Common myeloid progenitor, CD34-positive (primary cell): ENCODE measurements at regions not wholly inside any gene's neighbourhood (a gene's known extent, or its start where the extent isn't known, plus 50 kb on each side); places are given as distances from the start of the nearest gene placed in this dataset.

Experiments used
- CTCF ChIA-PET: fragments of 350-600 bp; sonication (Branson Sonifier 250); formaldehyde crosslinking; loops from one replicate; lab custom pipeline; 2021; ENCODE audit warnings: antibody characterized with exemption; lab: Charles Lee
- POLR2A ChIA-PET: fragments of 350-600 bp; sonication (Branson Sonifier 250); formaldehyde crosslinking; loops from one replicate; lab custom pipeline; 2021; ENCODE audit warnings: antibody characterized with exemption; lab: Charles Lee
- DNase-seq, 3 donors: peaks; one replicate each; pipeline versions ENCODE4 v3.0.0 to v3.0.0-alpha.2; 2013
- H3K27ac ChIP-seq, 2 experiments: 1 replicate in 1 of 2; 2 replicates in 1 of 2; pipeline ENCODE4 v1.7.0; 2013; ENCODE audit warnings: inconsistent platforms in 2 of 2, low read length in 2 of 2, mild to moderate bottlenecking in 2 of 2, low read depth in 1 of 2, moderate library complexity in 1 of 2; ENCODE audit not compliant: severe bottlenecking in 2 of 2, insufficient read depth in 1 of 2, poor library complexity in 1 of 2
- H3K27me3 ChIP-seq, 5 experiments: replicated peaks in 2 of 5; 1 replicate in 3 of 5; 2 replicates in 2 of 5; pipeline versions ENCODE4 v1.6.1 to v1.7.0; 2013; ENCODE audit warnings: low read length in 4 of 5, mild to moderate bottlenecking in 2 of 5, moderate library complexity in 2 of 5, inconsistent platforms in 1 of 5; ENCODE audit not compliant: insufficient read depth in 5 of 5, control insufficient read depth in 4 of 5
- H3K36me3 ChIP-seq, 4 experiments: 1 replicate in 2 of 4; 2 replicates in 2 of 4; pipeline versions ENCODE4 v1.6.1 to v1.7.0; 2013; ENCODE audit warnings: low read length in 3 of 4, control low read depth in 1 of 4, mild to moderate bottlenecking in 1 of 4; ENCODE audit not compliant: control insufficient read depth in 4 of 4, insufficient read depth in 4 of 4
- H3K4me1 ChIP-seq, 4 experiments: 1 replicate in 3 of 4; 2 replicates in 1 of 4; pipeline versions ENCODE4 v1.6.1 to v1.7.1; 2013; ENCODE audit warnings: low read length in 3 of 4, mild to moderate bottlenecking in 3 of 4, control low read depth in 1 of 4, inconsistent platforms in 1 of 4, moderate library complexity in 1 of 4; ENCODE audit not compliant: control insufficient read depth in 4 of 4, insufficient read depth in 4 of 4; ENCODE audit errors: control extremely low read depth in 1 of 4
- H3K4me3 ChIP-seq, 7 experiments: 1 replicate in 4 of 7; 2 replicates in 3 of 7; pipeline versions ENCODE4 v1.5.1 to v1.7.0; 2013; ENCODE audit warnings: mild to moderate bottlenecking in 7 of 7, low read length in 6 of 7, moderate library complexity in 6 of 7, inconsistent platforms in 2 of 7, low read depth in 2 of 7, control low read depth in 1 of 7; ENCODE audit not compliant: insufficient read depth in 4 of 7, control insufficient read depth in 1 of 7; ENCODE audit errors: extremely low read depth in 1 of 7
- H3K9me3 ChIP-seq, 5 experiments: 1 replicate in 4 of 5; 2 replicates in 1 of 5; pipeline versions ENCODE4 v1.6.1 to v1.7.1; 2013; ENCODE audit warnings: low read length in 4 of 5, mild to moderate bottlenecking in 2 of 5, inconsistent platforms in 1 of 5, low read depth in 1 of 5, moderate library complexity in 1 of 5; ENCODE audit not compliant: control insufficient read depth in 4 of 5, insufficient read depth in 2 of 5; ENCODE audit errors: control extremely low read depth in 1 of 5
- WGBS: methylation state at CpG from one replicate; pipeline ENCODE4 v1.1.5; 2013; ENCODE audit not compliant: insufficient coverage; 5-methylcytosine and 5-hydroxymethylcytosine counted together

- DNase-seq = peak in 2 of 3 donors; percentile 37 to 39
- Histone ChIP-seq H3K9me3 (peaks cover 0 to 6% (median under 1%) of the 10 kb centered on the region in 5 experiments), H3K27ac (no peak overlapping the region), H3K27me3 (no peaks in the 10 kb centered on the region), H3K4me3 (no peak overlapping the region), H3K4me1 (peaks cover 0 to 14% (median 4%) of the 10 kb centered on the region in 4 experiments), H3K36me3 (no peaks in the 10 kb centered on the region)
- ChIA-PET POLR2A (no interaction called here), CTCF (no interaction called here)
- WGBS = 73% methylated on average over 2 of the region's 5 CpGs
Observed at GRCh38 chr1:186535388-186536133, 74.6 kb upstream of the PDC start.

DNA sequence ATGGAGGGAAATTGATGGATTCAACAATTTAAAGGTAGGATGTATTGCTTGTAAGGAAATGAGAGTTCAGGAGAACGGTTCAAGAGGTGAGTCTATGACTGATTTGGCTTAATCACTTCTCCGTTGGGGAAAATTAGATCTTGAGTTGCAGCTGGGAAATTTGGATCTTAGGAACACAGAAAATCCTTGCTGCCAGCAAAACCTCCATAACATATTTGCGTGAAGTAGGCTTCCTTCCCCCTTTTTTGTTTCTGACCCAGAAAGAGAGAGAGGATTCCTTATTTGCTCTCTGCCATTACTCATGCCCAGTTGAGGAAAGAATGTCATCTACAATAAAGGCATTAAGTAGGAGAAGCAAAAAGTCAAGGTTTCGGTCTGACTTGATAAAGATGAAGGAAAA, 73.5 kb upstream of the PDC start:
- Histone ChIP-seq H3K36me3 (no peaks in the 10 kb centered on the region), H3K27me3 (no peaks in the 10 kb centered on the region), H3K4me3 (no peak overlapping the region), H3K27ac (no peak overlapping the region), H3K4me1 (peaks cover 0 to 14% (median 4%) of the 10 kb centered on the region in 4 experiments), H3K9me3 (peaks cover 0 to 6% (median 0%) of the 10 kb centered on the region in 5 experiments)
- whole genome bisulfite sequencing = 94% methylated on average over 4 of the region's 4 CpGs
- POLR2A ChIA-PET = no interaction called here
- CTCF ChIA-PET = no interaction called here
- DNase-seq = no peak

DNA sequence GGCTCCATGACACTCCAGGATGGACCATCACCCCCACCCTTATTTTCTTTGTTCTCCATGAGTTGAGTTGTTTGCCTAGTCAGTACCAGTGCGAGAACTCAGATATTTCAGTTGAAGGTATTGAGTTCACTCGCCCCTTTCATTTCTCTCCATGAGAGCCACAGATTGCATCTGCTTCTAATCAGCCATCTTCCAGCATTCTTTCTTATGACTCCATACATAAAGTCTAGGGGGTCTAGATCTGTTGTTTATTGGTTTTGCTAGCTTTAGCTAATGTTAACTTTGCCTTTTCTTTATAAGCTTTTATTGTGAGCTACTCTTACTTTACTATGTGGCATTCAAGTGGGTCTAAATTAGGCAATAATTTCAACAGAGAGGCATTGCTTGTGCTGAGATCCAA, 71.6 kb upstream of the PDC start:
- Histone ChIP-seq H3K27me3 (no peaks in the 10 kb centered on the region), H3K27ac (no peak overlapping the region), H3K4me1 (peaks cover 0 to 14% (median 4%) of the 10 kb centered on the region in 4 experiments), H3K36me3 (no peaks in the 10 kb centered on the region), H3K4me3 (no peak overlapping the region), H3K9me3 (peaks cover 0 to 6% (median 0%) of the 10 kb centered on the region in 5 experiments)
- WGBS = no CpG with 5 or more reads among the region's 2 CpGs
- ChIA-PET CTCF (interaction anchor here (1.1 kb wide), 1 partner anchor 348 kb away, joined by 3 read pairs; no protein-coding TSS in a partner anchor), POLR2A (interaction anchor here (0.6 kb wide), 1 partner anchor 68 kb away, joined by 3 read pairs; no protein-coding TSS in a partner anchor)
- no peak for DNase-seq

- peak in 1 of 3 donors; percentile 5 for DNase-seq
- WGBS = 100% methylated on average over 1 of the region's 1 CpG
- CTCF ChIA-PET = interaction anchor here (1.4 kb wide), 1 partner anchor 114 kb away, joined by 3 read pairs; no protein-coding TSS in a partner anchor
- H3K4me1 ChIP-seq = peaks cover 0 to 9% (median 4%) of the 10 kb centered on the region in 4 experiments
- H3K27ac ChIP-seq = no peak overlapping the region
- peaks cover 0 to 6% (median 0%) of the 10 kb centered on the region in 5 experiments for H3K9me3 ChIP-seq
- POLR2A ChIA-PET = no interaction called here
- H3K4me3 ChIP-seq = no peak overlapping the region
- H3K36me3 ChIP-seq = no peaks in the 10 kb centered on the region
- H3K27me3 ChIP-seq = no peaks in the 10 kb centered on the region
Observed at GRCh38 chr1:186531561-186532165, 70.7 kb upstream of the PDC start.

DNA sequence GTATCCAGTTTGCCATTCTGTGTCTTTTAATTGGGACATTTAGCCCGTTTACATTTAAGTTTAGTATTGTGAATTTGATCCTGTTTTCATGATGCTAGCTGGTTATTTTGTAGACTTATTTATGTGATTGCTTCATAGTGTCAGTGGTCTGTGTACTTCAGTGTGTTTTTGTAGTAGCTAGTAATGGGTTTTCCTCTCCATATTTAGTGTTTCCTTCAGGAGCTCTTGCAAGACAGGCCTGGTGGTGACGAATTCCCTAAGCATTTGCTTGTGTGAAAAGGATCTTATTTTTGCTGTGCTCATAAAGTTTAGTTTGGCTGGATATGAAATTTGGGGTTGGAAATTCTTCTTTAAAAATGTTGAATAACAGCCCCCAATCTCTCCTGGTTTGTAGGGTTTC, 69.2 kb upstream of the PDC start:
- H3K4me3 ChIP-seq = no peak overlapping the region
- ChIA-PET CTCF (no interaction called here), POLR2A (no interaction called here)
- WGBS = 100% methylated on average over 2 of the region's 2 CpGs
- no peak overlapping the region for H3K27ac ChIP-seq
- no peaks in the 10 kb centered on the region for H3K27me3 ChIP-seq
- no peak for DNase-seq
- no peaks in the 10 kb centered on the region for H3K4me1 ChIP-seq
- peaks cover 0 to 6% (median 0%) of the 10 kb centered on the region in 5 experiments for H3K9me3 ChIP-seq
- no peaks in the 10 kb centered on the region for H3K36me3 ChIP-seq

DNA sequence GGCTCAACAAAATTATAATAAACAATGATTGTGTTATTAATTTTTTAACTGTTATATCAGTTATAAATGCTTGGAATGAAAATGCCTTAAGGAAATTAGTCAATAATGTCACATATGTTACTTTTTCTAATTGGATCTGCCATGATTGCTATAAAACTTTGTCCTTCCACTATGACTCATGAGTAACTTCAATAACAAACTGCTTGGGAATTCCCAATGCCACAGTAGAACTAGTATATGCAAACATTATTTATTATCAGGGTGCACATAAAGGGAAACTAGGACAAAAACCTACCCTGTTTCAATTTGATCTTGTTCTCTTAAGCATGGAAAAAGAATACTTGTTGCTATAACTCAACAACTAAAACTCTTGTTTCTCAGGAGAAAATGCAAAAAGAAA, 59.1 kb upstream of the PDC start:
- no peak for DNase-seq
- ChIA-PET CTCF (no interaction called here), POLR2A (no interaction called here)
- Histone ChIP-seq H3K4me1 (no peaks in the 10 kb centered on the region), H3K4me3 (no peak overlapping the region), H3K36me3 (no peaks in the 10 kb centered on the region), H3K27ac (no peak overlapping the region), H3K9me3 (peaks cover 0 to 10% (median 9%) of the 10 kb centered on the region in 5 experiments), H3K27me3 (no peaks in the 10 kb centered on the region)

DNA sequence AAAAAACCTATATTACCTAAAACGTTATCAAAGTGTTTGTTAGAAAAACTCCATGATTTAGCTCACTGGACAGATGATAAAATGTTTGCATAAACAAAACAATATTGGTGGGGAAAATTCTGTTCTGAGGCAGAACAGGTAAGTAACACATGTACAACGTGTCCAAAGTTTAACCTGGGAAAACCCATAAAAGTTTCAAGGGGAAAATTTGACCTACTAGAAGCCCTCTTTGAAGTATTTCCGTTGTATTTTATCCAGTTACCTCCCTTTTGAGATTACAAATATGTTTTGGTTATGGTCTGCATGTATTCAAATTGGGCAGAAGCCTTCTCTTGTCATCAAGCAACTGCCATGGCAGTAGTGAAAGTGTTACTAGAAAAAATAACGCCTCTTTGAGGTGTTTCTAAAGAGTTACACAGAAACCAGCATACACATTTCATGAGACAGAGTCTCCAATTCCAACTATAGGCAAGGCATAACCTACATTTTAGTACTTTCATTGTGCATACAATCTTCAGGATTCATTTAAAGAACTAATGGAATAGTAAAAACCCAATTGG, 58.0 kb upstream of the PDC start:
- Histone ChIP-seq H3K36me3 (no peaks in the 10 kb centered on the region), H3K4me3 (no peak overlapping the region), H3K27me3 (no peaks in the 10 kb centered on the region), H3K9me3 (peaks cover 0 to 6% (median 6%) of the 10 kb centered on the region in 5 experiments), H3K27ac (no peak overlapping the region), H3K4me1 (no peaks in the 10 kb centered on the region)
- DNase-seq = no peak
- ChIA-PET POLR2A (no interaction called here), CTCF (no interaction called here)
- 67% methylated on average over 1 of the region's 4 CpGs for WGBS
